NCI-H1436 treated with DMSO at 0.1 percent for 48 hours (cell line): ENCODE measurements at regions not wholly inside any gene's neighbourhood (a gene's known extent, or its start where the extent isn't known, plus 50 kb on each side); places are given as distances from the start of the nearest gene placed in this dataset.

Experiments
- DNase-seq: peaks from one replicate; lab custom pipeline; 2025; lab: John Stamatoyannopoulos, UW

DNA sequence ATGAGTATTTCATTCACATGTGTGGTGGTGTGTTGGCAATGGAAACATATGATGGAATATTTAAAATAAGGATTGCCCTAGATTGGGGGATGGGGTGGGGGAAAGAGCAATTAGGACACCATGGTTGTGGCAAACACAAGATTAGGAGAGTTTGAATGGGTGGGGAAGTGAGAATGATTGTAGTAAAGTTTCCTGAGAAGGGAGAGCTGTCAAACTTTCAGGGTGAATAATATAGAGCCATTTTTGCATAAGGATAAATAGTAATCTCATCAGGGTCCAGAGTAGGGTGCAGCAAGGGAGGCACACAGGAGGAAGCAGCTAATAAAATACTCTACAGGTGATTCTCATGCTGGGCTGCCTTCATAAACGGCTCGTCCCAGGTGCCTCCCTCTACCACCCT is 294.9 kb upstream of the MARCKS start:
- no peak for DNase-seq

DNA sequence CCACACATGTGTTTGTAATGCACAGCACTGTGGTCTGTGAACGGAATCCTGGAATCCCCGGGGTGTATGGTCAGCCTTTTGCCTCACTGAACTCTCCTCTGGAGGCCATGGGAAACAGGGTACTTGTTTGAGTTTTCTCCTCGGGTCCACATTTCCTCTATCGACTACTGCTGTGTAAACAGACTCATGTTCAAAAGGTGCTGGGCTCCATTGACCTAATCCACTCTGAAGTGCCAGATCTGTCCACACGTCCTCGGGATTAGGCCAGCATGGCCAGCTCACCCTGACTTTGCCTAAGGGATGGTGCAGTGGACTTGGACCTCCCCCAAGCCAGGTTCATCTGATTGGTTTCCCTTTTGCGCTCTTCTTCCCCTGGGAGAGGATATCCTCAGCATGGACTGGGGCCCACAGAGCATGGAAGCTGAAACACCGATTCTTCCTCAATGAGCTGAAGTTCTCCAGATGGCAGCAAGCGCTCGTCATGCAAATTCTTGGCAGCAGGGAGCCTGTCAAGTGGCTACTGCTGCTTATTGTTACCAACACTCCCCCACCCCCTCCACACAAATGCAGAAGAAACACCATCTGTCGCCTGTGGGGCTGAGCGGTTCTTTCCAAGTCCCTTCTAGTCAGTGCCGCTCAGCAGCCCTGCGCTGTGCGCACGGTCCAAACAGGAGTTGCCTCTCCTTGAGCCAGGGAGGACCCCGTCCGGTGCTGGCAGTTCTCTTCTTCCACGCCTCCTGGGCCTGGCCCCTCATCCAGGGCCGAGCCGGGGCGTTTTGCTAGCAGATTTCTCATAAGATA is 292.6 kb upstream of the MARCKS start:
- DNase-seq, result peak; percentile 66

DNA sequence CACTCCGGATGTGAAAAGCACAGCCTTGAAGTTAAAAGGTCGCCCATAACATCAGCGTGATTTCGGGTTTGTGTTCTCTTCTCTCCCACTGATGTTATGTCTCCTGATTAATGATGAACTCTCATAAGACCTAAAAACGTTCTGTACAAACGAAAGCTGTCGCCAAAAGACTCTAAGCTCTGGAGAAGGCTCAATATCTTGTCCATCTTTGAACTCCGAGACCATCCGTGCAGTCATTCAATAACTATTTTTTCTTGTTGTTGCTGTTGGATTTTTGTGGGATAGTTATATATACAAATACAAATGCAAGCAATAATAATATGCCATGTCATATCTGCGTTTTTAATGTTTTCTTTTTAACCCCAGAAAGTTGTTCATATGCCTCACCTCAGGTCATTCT is 291.8 kb upstream of the MARCKS start:
- no peak for DNase-seq

DNA sequence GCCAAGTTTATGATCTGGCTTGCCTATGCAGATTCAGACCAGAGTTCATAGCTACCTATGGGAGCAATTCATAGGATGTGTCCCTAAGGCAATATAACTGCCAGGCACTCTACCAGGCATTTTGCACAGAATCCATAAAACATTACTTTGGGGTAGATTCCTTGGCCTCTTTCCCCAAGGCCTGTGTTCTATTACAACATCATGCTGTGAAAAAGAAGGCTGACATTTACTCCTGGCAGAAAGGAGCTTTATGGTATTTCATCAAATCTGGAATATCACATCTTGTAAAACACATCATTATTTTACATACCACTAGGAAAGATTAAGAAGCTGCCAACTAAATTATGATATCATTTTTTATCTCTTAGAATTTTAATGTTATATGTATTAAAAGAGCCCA is 287.0 kb upstream of the MARCKS start:
- DNase-seq, result no peak

DNA sequence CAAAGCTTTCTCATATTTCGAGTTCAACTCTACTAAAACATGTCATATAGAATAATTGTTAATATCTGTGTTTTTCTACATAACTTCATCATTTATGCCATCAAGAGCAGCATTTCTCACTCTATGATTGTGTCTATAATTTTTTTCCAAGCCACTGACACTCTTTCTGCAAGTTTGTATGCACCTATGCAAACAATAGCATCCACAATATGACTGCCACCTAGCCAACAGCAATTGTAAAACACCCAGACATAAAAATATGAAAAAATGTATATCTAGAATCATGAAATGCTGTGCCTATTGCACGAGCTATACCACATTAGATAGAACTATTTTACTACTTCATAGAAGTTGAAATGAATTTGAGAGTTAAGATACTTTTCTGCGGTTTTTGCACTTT is 286.5 kb upstream of the MARCKS start:
- DNase-seq, result no peak

DNA sequence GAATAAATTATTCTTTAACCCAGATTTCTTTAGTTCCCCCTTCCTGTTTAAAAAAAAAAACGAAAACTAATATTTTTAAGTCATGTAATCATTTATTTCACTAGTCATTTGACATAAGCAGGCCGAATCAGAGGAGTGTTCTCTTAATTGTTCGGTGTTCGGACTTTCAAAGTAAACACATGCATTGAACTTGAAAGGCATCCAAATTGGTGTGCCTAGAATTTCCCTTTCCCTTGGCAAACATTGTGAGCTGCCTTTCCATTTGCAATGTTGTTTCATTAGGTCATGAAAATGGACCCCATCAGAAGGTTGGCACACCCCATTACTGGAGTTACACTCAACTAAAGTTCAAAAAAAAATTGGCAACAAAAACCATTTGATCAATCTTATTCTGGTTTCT is 283.0 kb upstream of the MARCKS start:
- no peak for DNase-seq

DNA sequence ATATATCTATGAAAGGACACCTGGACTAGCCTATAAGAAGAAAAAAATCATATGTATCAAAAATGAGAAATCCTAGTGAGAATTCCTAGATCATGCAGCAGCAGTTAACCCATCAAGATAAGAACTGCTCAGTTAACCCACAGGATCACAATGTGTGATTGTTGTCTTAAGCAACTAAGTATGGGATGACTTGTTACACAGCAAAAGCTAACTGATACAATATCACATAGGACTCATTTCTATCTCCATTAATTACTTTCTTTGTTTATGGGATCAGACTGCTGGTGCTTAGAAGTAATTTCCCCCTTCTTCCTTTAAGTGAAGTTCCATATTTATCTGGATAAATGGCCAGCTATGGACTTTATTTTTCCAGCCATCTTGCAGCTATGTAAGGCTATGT is 280.8 kb upstream of the MARCKS start:
- DNase-seq, result no peak

DNA sequence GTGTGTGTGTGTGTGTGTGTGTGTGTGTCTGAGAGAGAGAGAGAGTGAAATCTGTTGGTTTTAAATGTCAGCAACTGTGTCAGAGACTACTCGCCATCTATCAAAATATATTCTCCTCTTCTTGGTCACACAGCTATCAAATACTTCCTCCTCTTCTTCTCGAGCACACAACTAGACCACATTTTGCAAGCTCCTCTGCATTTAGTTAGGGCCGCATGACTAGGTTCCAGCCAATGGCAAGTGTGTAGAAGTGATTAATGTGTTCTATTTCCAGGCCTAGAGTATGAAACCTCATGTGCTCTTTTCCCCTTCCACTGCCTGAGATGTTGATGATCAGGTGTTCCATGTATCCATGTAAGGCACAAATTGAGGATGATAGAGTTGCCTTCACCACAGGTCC is 278.5 kb upstream of the MARCKS start:
- no peak for DNase-seq

DNA sequence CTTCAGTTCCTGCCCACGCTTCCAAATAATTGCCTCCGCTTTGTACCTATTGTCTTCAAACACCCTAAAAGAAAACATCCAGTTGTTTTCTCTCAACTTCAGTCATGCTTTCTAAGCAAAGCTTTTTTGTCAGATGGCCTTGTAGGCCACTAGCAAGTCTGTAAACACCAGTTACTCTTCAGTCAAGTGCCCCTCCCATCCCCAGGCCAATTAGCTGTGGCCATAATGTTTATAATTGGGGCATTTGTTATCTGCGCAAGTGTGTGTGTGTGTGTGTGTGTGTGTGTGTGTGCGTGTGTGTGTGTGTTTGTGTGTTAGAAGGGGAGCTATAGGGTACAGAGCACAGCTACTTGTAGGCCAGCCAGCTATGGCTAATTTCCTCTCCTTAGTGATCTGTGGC is 272.4 kb upstream of the MARCKS start:
- peak; percentile 39 for DNase-seq

DNA sequence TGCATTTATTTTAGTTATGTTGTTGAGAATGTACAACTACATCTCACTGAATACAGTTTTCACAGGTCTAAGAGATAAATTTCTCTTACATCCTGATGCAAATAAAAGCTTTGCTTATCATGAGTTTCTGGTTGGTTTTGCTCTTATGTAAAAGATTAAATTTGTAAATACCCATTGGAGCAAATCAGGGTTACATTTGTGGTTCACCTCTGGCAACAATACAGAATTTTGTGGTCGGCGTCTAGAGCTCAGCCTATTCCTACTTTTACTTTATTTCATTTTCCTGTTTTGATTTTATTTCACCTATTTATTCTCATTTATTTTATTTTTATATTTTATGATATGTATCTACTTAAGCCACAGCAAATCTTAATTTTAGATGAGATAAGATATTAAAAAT is 271.9 kb upstream of the MARCKS start:
- DNase-seq, result no peak

DNA sequence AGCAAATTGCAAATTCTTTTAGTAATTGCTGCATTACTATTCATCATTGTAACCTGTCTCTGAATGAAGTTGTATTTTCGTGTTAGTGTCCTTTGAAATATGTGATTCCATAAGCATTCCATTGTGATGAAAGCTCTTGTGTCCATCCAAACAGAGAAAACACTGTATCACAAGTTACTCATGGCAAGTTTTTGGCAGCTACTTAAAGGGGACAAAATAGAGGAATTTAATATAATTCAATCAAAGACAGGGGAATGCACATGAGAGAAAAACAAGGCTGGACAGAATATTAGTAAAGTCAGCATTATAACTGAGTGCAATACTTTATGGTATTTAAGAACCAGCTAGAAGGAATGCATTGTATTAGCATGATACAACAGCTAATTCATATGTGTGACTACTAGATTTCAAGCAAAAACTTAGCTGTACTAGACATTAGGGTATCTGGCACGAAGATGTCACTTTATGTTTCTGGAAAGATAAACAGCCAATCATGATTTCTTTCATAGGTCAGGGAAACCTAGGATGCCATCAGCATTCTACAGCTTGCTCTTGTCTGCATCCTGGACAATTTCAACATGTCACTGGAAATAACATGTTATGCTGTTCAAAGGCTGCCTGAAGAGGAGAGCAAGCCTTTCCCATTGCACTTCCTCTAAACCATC is 270.6 kb upstream of the MARCKS start:
- DNase-seq, result no peak

DNA sequence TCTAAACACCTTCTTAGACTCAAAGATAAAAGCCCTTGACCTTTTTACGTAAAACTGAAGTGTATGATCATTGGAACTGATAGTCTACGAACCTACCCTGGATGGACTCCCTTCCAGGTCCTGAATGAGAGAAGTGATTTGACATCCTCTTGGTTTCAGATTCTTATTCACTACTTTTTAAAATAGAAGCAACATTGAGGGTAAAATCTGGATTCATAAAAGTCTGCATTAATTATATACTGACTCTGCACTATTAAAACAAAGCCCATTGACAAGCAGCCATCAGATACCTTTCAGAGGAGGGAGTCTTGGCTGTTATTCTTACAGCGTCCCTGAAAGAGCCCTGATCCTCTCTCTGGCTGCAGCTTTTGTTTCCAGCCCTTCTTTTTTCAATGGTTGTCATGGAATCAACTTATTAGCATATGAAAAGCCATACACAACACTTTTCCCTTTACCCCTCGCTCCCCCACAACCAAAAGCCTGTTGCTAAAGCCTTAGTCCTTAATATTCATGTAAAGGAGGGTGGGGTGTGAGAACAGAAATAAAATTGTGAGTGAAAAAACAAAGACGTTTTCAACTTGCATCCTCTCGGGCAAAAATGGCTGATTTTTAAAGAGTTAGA is 270.0 kb upstream of the MARCKS start:
- peak; percentile 38 for DNase-seq

DNA sequence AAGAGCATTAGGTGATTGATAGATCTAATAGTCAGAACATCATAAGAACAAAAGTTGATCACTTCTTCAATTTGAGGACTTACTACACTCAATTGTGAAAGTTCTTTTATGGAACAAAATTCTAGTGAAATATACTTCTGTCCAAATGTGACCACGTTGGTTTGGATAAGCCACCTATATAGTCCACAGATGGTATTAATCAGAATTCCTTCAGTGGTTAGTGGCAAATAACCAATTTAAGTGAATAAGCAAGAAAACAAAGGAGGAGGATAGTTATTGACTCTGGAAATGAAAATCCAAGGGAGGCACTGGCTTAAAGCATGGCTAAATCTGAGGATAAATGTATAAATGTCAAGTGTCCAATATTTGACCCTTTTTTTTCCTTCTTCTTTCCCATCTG is 268.5 kb upstream of the MARCKS start:
- no peak for DNase-seq

DNA sequence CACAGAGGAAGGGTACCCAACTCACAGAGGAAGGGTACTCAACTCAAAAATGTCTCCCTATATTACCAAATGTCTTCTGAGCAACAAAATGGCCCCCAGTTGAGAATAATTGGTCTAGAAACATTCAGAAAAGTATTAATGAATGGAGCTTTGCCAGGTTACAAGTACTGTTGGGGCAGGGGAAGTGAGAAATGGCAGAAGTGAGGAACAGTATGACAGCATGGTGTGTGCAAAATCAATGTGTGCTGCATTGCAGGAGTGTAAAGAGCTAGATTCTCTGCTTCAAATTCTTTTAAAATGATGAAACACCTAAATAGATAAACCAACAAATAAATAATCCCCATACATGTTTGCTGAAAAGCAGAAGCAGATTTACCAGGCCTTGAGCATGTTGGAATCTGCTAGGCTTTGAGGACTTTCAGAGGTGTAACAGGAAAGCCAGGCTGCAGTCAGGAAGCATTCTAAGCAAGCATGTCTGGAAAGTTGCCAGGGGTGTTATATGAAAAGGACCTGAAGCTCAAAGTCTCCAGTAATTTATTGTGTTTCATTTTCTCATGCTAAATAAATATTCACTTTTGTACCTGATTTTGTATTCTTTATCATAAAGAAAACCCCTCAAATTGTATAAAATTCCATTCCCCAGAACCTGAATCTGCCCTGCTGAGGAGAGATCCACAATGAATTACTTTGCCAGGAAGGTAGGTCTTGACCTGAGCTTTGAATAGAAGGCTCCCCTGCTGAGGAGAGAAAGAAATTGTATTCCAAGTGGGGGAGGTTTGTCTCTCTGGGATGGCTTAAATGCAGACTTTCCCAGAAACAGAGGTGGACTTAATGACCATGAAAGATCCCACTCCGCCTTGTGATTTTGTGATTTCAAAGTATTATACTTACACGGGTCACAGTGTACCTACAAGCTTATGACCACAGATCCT is 265.0 kb upstream of the MARCKS start:
- no peak for DNase-seq

DNA sequence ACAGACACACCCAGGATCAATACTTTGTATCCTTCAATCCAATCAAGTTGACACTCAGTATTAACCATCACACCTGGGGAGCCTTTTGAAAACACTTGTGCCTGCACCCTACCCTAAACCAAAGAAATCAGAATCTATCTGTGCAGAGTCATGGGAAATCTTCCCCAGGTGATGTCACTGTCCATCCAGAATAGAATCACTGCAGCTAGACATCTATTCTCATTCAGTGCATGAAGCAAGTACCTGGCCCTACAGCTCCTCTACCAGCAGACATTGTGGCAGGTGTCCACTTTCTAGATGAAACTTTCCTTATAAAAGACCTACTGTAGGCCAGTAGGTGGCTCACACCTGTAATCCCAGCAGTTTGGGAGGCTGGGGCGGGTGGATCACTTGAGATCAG is 262.4 kb upstream of the MARCKS start:
- no peak for DNase-seq

DNA sequence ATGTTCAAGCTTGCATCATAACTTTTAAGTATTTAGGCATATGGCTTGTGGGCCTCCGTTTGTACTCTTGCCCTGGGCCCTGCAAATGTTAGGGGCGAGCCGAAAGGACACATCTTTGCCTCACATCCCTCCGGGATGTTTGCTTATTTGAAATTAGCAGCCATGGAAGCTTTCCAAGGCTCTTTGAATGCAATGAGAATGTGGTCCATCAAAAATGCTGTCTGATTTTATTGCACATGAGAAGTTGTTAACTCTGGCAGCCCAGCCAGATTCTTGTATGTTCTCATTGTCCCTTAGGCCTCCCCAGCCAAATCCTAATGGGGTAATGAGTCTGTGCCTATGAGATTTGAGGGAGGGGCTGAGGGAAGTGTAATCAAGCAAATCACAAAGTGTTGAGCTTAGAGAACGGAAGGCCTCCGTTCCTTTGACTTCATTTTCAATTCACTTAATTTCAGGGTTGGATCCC is 261.2 kb upstream of the MARCKS start:
- DNase-seq, result peak; percentile 45

DNA sequence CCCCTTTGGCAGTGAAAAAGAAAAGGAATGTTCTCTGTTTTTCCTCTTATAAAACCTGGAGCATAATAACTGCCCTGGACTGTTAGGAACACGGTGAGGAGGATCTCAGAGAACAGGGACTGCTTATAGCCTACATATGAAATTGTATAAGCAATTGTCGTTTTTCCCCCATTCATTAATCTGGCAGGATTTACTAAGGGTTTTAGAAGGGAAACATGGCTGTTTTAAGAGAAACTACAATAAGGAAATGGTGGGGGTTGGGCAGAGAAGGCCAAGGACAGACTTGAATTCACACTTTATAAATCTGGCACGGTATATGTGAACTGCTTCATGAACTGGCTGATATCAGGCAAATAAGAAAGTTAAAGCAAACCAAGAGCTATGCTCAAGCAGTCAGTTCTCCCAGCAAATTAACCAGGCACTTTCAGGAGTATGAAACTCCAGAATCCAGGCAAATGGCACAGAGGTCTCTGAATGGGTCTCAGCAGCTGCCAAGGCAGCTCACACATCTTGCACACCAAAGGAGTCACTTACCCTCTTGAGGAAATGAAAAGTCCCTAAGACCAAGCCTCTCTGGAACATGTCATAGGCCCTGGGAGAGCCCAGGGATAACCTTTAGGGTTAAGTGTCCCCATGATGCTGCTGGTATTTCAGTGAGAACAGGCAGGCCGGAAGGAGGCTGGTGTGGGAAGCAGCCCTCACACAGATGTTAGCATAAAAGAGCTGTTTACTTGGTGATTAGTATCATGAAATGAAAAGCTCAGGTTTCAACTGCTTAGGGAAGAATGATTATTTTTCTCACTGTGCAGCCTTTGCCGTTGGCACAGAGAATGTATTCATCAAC is 260.5 kb upstream of the MARCKS start:
- DNase-seq, result peak; percentile 89

DNA sequence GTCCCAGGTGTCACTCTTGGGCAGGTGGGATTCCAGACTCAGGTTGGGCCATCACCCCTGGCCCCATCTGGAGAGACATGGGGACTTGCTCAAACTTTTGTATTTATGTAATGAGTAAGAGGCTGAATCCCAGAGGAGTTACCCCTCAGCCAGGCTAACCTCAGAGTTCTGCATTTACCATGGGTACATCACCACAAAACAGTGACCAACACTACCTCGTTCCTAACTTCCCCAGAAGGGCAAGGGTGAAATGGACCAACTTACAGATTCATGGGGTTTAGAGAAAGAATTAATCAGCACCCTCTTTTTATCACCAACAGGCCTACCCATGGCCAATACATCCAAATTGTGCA is 259.9 kb upstream of the MARCKS start:
- no peak for DNase-seq

DNA sequence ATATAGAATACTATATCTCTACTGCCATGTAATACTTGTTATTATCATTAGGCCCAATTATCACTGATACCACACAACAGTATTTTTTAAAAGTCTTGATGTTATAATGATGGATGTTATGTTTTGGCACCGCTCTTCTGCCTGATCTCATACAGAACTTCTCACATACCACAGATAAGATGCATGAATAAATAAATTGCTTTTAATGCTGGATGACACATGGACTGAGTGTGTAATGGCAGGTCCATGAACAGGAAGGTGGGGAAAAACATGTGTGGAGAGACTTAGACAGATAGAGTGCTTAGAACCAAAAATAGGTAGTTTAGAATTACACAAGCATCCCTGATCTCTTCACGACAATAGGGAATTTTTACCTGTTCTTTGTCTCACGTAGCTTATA is 258.4 kb upstream of the MARCKS start:
- DNase-seq, result no peak

DNA sequence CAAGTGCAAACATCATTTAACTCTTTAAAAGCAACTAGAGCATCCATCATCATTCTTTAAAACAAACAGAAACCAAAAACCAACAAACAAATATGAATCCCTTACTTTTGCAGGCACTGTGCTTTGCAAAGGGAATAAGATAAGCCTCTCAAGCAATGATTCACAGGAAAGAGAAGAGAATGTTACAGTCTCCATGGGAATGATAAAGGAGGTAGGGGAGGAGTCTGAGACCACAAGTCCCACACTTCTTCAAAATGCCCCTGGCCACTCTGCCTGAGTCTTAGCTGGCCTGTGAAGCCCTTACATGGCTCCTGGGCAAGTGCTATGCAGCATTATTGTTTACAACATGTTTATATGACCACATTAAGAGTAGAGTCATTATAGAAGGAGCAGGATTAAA is 257.7 kb upstream of the MARCKS start:
- DNase-seq, result no peak
